ENCODE measurements at regions not wholly inside any gene's neighbourhood (a gene's known extent, or its start where the extent isn't known, plus 50 kb on each side); places are given as distances from the start of the nearest gene placed in this dataset.

- no peak for DNase-seq
These were observed 59.8 kb downstream of the VAX1 start for GRCh38 chr10:117078168-117078837.

- DNase-seq: no peak
These were observed 63.0 kb downstream of the VAX1 start for GRCh38 chr10:117075064-117075463.

GRCh38 chr10:117074621-117075020 lies 63.4 kb downstream of the VAX1 start:
- DNase-seq: peak; percentile 81

GRCh38 chr10:117071286-117072050 lies 66.5 kb upstream of the SHTN1 start:
- no peak for DNase-seq

Data from DMS153 (cell line).